RWPE2 (cell line): ENCODE measurements at regions not wholly inside any gene's neighbourhood (a gene's known extent, or its start where the extent isn't known, plus 50 kb on each side); places are given as distances from the start of the nearest gene placed in this dataset.

ENCODE experiments used
- ATAC-seq: fragments of 200-7000 bp; cut with Tn5 transposase; 3 replicates; pipeline ENCODE4 v1.9.1; 2021; ENCODE audit warnings: low read depth
- DNase-seq: peaks from one replicate; pipeline ENCODE4 v3.0.0-alpha.2; 2020; ENCODE audit warnings: low spot score
- H3K27ac ChIP-seq: fragments of 450-650 bp; 2 replicates; pipeline ENCODE4 v1.5.1; 2017; ENCODE audit warnings: mild to moderate bottlenecking; ENCODE audit not compliant: poor library complexity, severe bottlenecking
- H3K27me3 ChIP-seq: fragments of 250-450 bp; sonication (Bioruptor Pico); 2 replicates; pipeline ENCODE4 v1.5.1; 2021; ENCODE audit warnings: mild to moderate bottlenecking, moderate library complexity; ENCODE audit not compliant: insufficient read depth, poor library complexity, severe bottlenecking
- H3K36me3 ChIP-seq: fragments of 250-450 bp; sonication (Bioruptor Pico); 2 replicates; pipeline ENCODE4 v1.5.1; 2020; ENCODE audit warnings: low read depth, mild to moderate bottlenecking, moderate library complexity
- H3K4me1 ChIP-seq: fragments of 250-450 bp; sonication (Bioruptor Pico); 2 replicates; pipeline ENCODE4 v1.5.1; 2021; ENCODE audit warnings: mild to moderate bottlenecking, moderate library complexity; ENCODE audit not compliant: insufficient read depth, poor library complexity, severe bottlenecking
- H3K4me3 ChIP-seq: fragments of 250-450 bp; sonication (Bioruptor Pico); 2 replicates; pipeline ENCODE4 v1.5.1; 2021; ENCODE audit warnings: mild to moderate bottlenecking, moderate library complexity; ENCODE audit not compliant: severe bottlenecking
- H3K9me3 ChIP-seq: fragments of 250-450 bp; sonication (Bioruptor Pico); 2 replicates; pipeline ENCODE4 v1.5.1; 2021; ENCODE audit warnings: mild to moderate bottlenecking, moderate library complexity; ENCODE audit not compliant: severe bottlenecking
- TF ChIP-seq, protein P1 (sequence below): fragments of 450-650 bp; IDR thresholded peaks from one replicate; pipeline ENCODE4 v1.5.1; 2017; ENCODE audit warnings: mild to moderate bottlenecking, moderate library complexity; ENCODE audit not compliant: poor library complexity, severe bottlenecking

DNA sequence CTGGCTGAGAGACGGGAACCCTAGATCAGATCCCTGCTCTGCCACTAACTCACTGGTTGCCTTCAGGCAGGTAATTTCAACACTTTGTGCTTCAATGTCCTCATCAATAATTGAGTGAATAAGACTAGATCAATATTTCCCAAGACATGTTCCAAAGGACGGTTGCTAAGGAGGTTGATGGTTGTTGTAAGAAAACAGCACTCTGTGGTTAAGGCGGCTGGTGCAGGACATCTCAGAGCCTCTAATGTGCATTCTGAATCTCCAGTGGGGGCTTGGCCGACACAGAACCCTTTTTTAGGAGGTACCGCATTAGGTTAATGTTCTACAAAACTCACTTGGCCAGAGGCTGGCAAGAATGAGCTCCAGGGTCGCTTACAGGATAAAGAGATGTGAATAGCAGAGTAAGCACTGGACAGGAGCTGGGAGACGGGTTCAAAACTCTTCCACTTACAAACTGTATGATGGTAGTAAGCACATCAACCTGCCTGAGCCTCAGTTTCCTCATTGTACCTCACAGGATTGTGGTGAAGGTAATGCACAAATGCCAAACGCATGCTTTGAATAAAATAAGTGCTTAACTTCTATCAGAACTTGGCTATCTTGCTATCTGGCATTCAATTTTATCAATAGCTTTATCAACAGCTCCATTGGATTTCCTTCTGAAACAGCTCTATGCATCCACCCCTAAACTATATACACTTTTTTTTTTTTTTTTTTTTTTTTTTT lies 136.9 kb upstream of the PARP11 start:
- DNase-seq, result no peak

DNA sequence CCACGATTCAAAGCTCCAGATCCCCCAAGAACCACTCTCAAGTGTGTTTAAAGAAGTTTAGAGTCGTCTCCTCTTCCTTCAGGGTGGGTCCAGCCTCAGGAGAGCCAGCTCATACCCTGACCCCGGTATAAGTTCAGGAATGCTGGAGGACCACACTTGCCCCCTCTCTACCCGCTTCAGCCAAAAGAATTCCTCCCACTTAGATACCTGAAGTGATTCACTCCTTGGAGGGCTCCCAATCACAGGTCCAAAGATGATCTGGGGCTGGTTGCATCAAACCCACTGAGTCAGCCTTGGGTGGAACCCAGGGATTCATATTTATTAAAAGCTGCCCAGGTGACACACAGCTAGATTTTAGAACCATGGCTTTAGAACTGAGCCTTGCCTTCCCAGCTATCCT lies 133.5 kb upstream of the PARP11 start:
- ATAC-seq, result peak; percentile 74
- Histone ChIP-seq H3K27me3 (no peaks in the 10 kb centered on the region), H3K36me3 (no peaks in the 10 kb centered on the region; the same call in 1 of the 2 replicates), H3K27ac (peak overlapping the region; percentile 90), H3K9me3 (no peaks in the 10 kb centered on the region), H3K4me3 (no peak overlapping the region), H3K4me1 (peaks cover 42% of the 10 kb centered on the region)
- peak; percentile 92 for DNase-seq
- TF ChIP-seq, protein P1, sequence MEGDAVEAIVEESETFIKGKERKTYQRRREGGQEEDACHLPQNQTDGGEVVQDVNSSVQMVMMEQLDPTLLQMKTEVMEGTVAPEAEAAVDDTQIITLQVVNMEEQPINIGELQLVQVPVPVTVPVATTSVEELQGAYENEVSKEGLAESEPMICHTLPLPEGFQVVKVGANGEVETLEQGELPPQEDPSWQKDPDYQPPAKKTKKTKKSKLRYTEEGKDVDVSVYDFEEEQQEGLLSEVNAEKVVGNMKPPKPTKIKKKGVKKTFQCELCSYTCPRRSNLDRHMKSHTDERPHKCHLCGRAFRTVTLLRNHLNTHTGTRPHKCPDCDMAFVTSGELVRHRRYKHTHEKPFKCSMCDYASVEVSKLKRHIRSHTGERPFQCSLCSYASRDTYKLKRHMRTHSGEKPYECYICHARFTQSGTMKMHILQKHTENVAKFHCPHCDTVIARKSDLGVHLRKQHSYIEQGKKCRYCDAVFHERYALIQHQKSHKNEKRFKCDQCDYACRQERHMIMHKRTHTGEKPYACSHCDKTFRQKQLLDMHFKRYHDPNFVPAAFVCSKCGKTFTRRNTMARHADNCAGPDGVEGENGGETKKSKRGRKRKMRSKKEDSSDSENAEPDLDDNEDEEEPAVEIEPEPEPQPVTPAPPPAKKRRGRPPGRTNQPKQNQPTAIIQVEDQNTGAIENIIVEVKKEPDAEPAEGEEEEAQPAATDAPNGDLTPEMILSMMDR, result no peak

More for the DNA sequence above, 136.9 kb upstream of the PARP11 start:
- Histone ChIP-seq H3K36me3 (no peaks in the 10 kb centered on the region; the same call in 1 of the 2 replicates), H3K9me3 (no peaks in the 10 kb centered on the region), H3K4me1 (peaks cover 56% of the 10 kb centered on the region), H3K4me3 (no peak overlapping the region), H3K27ac (peak overlapping the region; percentile 90), H3K27me3 (no peaks in the 10 kb centered on the region)
- no peak for ATAC-seq
- TF ChIP-seq, protein P1, result no peak

DNA sequence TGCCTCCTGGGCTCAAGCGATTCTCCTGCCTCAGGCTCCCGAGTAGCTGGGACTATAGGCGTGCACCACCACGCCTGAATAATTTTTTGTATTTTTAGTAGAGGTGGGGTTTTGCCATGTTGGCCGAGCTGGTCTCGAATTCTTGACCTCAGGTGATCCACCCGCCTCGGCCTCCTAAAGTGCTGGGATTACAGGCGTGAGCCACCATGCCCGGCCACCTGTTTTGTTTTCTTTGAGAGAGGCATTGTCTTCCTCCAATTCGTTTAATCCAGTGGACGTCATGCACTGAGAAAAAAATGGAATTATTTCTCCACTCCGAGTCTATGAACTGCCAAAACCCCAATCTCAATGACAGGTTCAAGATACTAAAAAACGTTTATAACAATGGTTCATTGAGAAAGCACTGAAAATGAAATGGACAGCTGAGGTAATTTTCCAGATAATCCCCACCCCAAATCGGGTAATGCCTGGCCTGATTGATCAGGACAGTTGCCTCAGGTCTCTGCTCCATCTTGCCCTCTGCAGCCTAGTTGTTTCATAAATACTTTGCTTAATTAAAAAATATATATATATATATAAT lies 132.7 kb upstream of the PARP11 start:
- H3K27me3 ChIP-seq, result no peaks in the 10 kb centered on the region
- no peaks in the 10 kb centered on the region; the same call in 1 of the 2 replicates for H3K36me3 ChIP-seq
- H3K9me3 ChIP-seq, result no peaks in the 10 kb centered on the region
- TF ChIP-seq, protein P1, result no peak
- no peak for ATAC-seq
- H3K4me3 ChIP-seq, result no peak overlapping the region
- H3K27ac ChIP-seq, result peak overlapping the region; percentile 90
- no peak for DNase-seq
- peaks cover 34% of the 10 kb centered on the region for H3K4me1 ChIP-seq

DNA sequence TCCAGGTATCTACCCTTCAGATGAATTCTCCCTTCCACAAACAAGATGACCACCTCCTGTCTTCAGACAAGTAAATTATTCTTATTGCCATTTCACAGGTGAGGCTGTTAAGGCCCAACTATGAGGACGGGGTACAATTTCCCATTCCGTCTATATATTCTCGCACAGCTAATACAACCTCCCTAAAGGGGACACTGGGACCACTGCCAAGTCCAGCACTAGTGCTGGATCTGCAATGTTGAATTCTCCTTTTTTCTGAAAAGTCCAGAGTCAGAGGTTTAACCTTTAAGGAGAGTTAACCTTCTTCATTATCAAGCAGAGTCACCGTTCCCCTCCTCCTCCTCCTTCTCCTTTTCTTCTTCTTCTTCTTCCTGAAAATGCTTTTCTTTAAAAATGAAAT lies 130.4 kb upstream of the PARP11 start:
- Histone ChIP-seq H3K4me3 (no peak overlapping the region), H3K27ac (no peak overlapping the region), H3K36me3 (no peaks in the 10 kb centered on the region; the same call in 1 of the 2 replicates), H3K4me1 (peaks cover 47% of the 10 kb centered on the region), H3K9me3 (no peaks in the 10 kb centered on the region), H3K27me3 (no peaks in the 10 kb centered on the region)
- TF ChIP-seq, protein P1, result no peak
- ATAC-seq, result no peak
- DNase-seq, result no peak

DNA sequence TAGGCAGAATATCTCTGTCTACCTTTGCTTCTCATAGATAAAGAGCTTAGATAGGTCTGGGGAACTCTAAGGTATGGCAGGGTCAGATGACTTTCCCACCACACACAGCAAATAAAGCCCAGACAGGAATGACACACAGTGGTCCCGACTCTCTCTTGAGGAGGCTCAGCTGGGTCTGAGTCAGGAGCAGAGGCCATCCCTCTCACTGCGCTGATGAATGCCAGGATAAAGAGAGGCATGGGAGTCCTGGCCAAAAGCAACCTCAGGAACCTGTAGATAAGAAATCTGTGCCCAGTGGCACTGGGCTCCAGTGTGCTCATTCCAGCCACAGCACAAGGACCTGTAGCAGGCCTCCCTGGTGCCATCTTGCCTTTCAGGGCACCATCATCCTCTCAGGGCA lies 129.4 kb upstream of the PARP11 start:
- H3K36me3 ChIP-seq, result no peaks in the 10 kb centered on the region; the same call in 1 of the 2 replicates
- H3K4me1 ChIP-seq, result peaks cover 50% of the 10 kb centered on the region
- no peaks in the 10 kb centered on the region for H3K9me3 ChIP-seq
- no peak overlapping the region for H3K4me3 ChIP-seq
- TF ChIP-seq, protein P1, result no peak
- no peak for DNase-seq
- peak overlapping the region; percentile 0 for H3K27ac ChIP-seq
- H3K27me3 ChIP-seq, result no peaks in the 10 kb centered on the region
- ATAC-seq, result no peak
